ENCODE measurements at regions not wholly inside any gene's neighbourhood (a gene's known extent, or its start where the extent isn't known, plus 50 kb on each side); places are given as distances from the start of the nearest gene placed in this dataset.

GRCh38 chr6:48278261-48278660 is 167.3 kb upstream of the PTCHD4 start:
- H3K9me3 ChIP-seq: no peaks in the 10 kb centered on the region
- peaks cover 19% of the 10 kb centered on the region for H3K4me1 ChIP-seq
- no peaks in the 10 kb centered on the region for H3K27me3 ChIP-seq (ENCODE audit: low read depth)
- H3K4me3 ChIP-seq: no peak overlapping the region
- in situ Hi-C loops (cut with MboI; ENCODE audit: low sequenced_read_pairs): no loop called here
- no peaks in the 10 kb centered on the region for H3K36me3 ChIP-seq (replicated peaks)
- DNase-seq (ENCODE audit: low spot score in 2 of 2): peak in 1 of 2 experiments; percentile 8

GRCh38 chr6:48272518-48272917 is 161.5 kb upstream of the PTCHD4 start:
- in situ Hi-C loops (cut with MboI; ENCODE audit: low sequenced_read_pairs): no loop called here
- H3K9me3 ChIP-seq: no peaks in the 10 kb centered on the region; the same call in 1 of the 2 replicates
- no peak overlapping the region for H3K4me3 ChIP-seq
- H3K27me3 ChIP-seq (ENCODE audit: low read depth): no peaks in the 10 kb centered on the region
- no peaks in the 10 kb centered on the region for H3K4me1 ChIP-seq
- DNase-seq (ENCODE audit: low spot score in 2 of 2): no peak
- H3K36me3 ChIP-seq (replicated peaks): no peaks in the 10 kb centered on the region

GRCh38 chr6:48255094-48255493 is 144.1 kb upstream of the PTCHD4 start:
- DNase-seq (ENCODE audit: low spot score in 2 of 2): no peak
- no peaks in the 10 kb centered on the region for H3K36me3 ChIP-seq (replicated peaks)
- in situ Hi-C loops (cut with MboI; ENCODE audit: low sequenced_read_pairs): no loop called here
- H3K9me3 ChIP-seq: no peaks in the 10 kb centered on the region
- no peak overlapping the region for H3K4me3 ChIP-seq
- H3K27me3 ChIP-seq (ENCODE audit: low read depth): no peaks in the 10 kb centered on the region
- H3K4me1 ChIP-seq: peaks cover 4% of the 10 kb centered on the region

GRCh38 chr6:48249071-48249470 is 138.1 kb upstream of the PTCHD4 start:
- in situ Hi-C loops (cut with MboI; ENCODE audit: low sequenced_read_pairs): no loop called here
- Histone ChIP-seq H3K27me3 (ENCODE audit: low read depth) (no peaks in the 10 kb centered on the region), H3K9me3 (no peaks in the 10 kb centered on the region), H3K4me1 (peaks cover 6% of the 10 kb centered on the region; the same call in 1 of the 2 replicates), H3K4me3 (no peak overlapping the region), H3K36me3 (replicated peaks) (no peaks in the 10 kb centered on the region)
- no peak for DNase-seq (ENCODE audit: low spot score in 2 of 2)

GRCh38 chr6:48243071-48243470 is 132.1 kb upstream of the PTCHD4 start:
- H3K4me1 ChIP-seq: peaks cover 6% of the 10 kb centered on the region; the same call in 1 of the 2 replicates
- H3K36me3 ChIP-seq (replicated peaks): no peaks in the 10 kb centered on the region
- H3K27me3 ChIP-seq (ENCODE audit: low read depth): no peaks in the 10 kb centered on the region
- in situ Hi-C loops (cut with MboI; ENCODE audit: low sequenced_read_pairs): no loop called here
- H3K9me3 ChIP-seq: no peaks in the 10 kb centered on the region
- no peak overlapping the region for H3K4me3 ChIP-seq
- no peak for DNase-seq (ENCODE audit: low spot score in 2 of 2)

GRCh38 chr6:48240287-48240686 is 129.3 kb upstream of the PTCHD4 start:
- Histone ChIP-seq H3K9me3 (peaks cover 3% of the 10 kb centered on the region), H3K36me3 (replicated peaks) (no peaks in the 10 kb centered on the region), H3K4me3 (no peak overlapping the region), H3K27me3 (ENCODE audit: low read depth) (no peaks in the 10 kb centered on the region), H3K4me1 (no peaks in the 10 kb centered on the region)
- in situ Hi-C loops (cut with MboI; ENCODE audit: low sequenced_read_pairs): no loop called here
- no peak for DNase-seq (ENCODE audit: low spot score in 2 of 2)

- in situ Hi-C loops (cut with MboI; ENCODE audit: low sequenced_read_pairs): no loop called here
- no peak overlapping the region for H3K4me3 ChIP-seq
- DNase-seq (ENCODE audit: low spot score in 2 of 2): no peak
Measured at GRCh38 chr6:48236375-48236774, 125.4 kb upstream of the PTCHD4 start.

GRCh38 chr6:48233063-48233462 is 122.1 kb upstream of the PTCHD4 start:
- H3K4me3 ChIP-seq: no peak overlapping the region
- H3K36me3 ChIP-seq (replicated peaks): no peaks in the 10 kb centered on the region
- no peak for DNase-seq (ENCODE audit: low spot score in 2 of 2)
- no peaks in the 10 kb centered on the region for H3K4me1 ChIP-seq
- in situ Hi-C loops (cut with MboI; ENCODE audit: low sequenced_read_pairs): no loop called here
- H3K27me3 ChIP-seq (ENCODE audit: low read depth): no peaks in the 10 kb centered on the region
- peaks cover 3% of the 10 kb centered on the region for H3K9me3 ChIP-seq

More at GRCh38 chr6:48236375-48236774, 125.4 kb upstream of the PTCHD4 start:
- no peaks in the 10 kb centered on the region for H3K27me3 ChIP-seq (ENCODE audit: low read depth)
- H3K36me3 ChIP-seq (replicated peaks): no peaks in the 10 kb centered on the region
- H3K4me1 ChIP-seq: no peaks in the 10 kb centered on the region
- H3K9me3 ChIP-seq: peaks cover 3% of the 10 kb centered on the region

GRCh38 chr6:48229841-48230240 is 118.8 kb upstream of the PTCHD4 start:
- DNase-seq (ENCODE audit: low spot score in 2 of 2): no peak
- in situ Hi-C loops (cut with MboI; ENCODE audit: low sequenced_read_pairs): no loop called here
- Histone ChIP-seq H3K4me3 (no peak overlapping the region), H3K9me3 (no peaks in the 10 kb centered on the region), H3K27me3 (ENCODE audit: low read depth) (no peaks in the 10 kb centered on the region), H3K4me1 (no peaks in the 10 kb centered on the region), H3K36me3 (replicated peaks) (no peaks in the 10 kb centered on the region)

GRCh38 chr6:48222241-48222640 is 111.2 kb upstream of the PTCHD4 start:
- in situ Hi-C loops (cut with MboI; ENCODE audit: low sequenced_read_pairs): no loop called here
- H3K9me3 ChIP-seq: no peaks in the 10 kb centered on the region
- no peaks in the 10 kb centered on the region for H3K27me3 ChIP-seq (ENCODE audit: low read depth)
- DNase-seq (ENCODE audit: low spot score in 2 of 2): no peak
- no peaks in the 10 kb centered on the region for H3K4me1 ChIP-seq
- no peak overlapping the region for H3K4me3 ChIP-seq
- no peaks in the 10 kb centered on the region for H3K36me3 ChIP-seq (replicated peaks)

GRCh38 chr6:48213076-48213788 is 102.2 kb upstream of the PTCHD4 start:
- Histone ChIP-seq H3K36me3 (replicated peaks) (no peaks in the 10 kb centered on the region), H3K4me3 (no peak overlapping the region), H3K27me3 (ENCODE audit: low read depth) (0 out of 2 replicates have a peak, but pooled peaks cover 2% of the 10 kb centered on the region), H3K9me3 (no peaks in the 10 kb centered on the region), H3K4me1 (no peaks in the 10 kb centered on the region)
- in situ Hi-C loops (cut with MboI; ENCODE audit: low sequenced_read_pairs): no loop called here
- no peak for DNase-seq (ENCODE audit: low spot score in 2 of 2)

GRCh38 chr6:48212501-48212900 is 101.5 kb upstream of the PTCHD4 start:
- DNase-seq (ENCODE audit: low spot score in 2 of 2): no peak
- no peaks in the 10 kb centered on the region for H3K4me1 ChIP-seq
- no peaks in the 10 kb centered on the region for H3K9me3 ChIP-seq
- peaks cover 2% of the 10 kb centered on the region; the same call in 1 of the 2 replicates for H3K27me3 ChIP-seq (ENCODE audit: low read depth)
- in situ Hi-C loops (cut with MboI; ENCODE audit: low sequenced_read_pairs): no loop called here
- no peak overlapping the region for H3K4me3 ChIP-seq
- no peaks in the 10 kb centered on the region for H3K36me3 ChIP-seq (replicated peaks)

GRCh38 chr6:48206091-48206490 is 95.1 kb upstream of the PTCHD4 start:
- Histone ChIP-seq H3K27me3 (ENCODE audit: low read depth) (peaks cover 2% of the 10 kb centered on the region; the same call in 1 of the 2 replicates), H3K36me3 (replicated peaks) (no peaks in the 10 kb centered on the region), H3K4me3 (no peak overlapping the region), H3K9me3 (no peaks in the 10 kb centered on the region; the same call in 1 of the 2 replicates), H3K4me1 (peaks cover 5% of the 10 kb centered on the region; the same call in 1 of the 2 replicates)
- in situ Hi-C loops (cut with MboI; ENCODE audit: low sequenced_read_pairs): no loop called here
- DNase-seq (ENCODE audit: low spot score in 2 of 2): peak in 1 of 2 experiments; percentile 94

GRCh38 chr6:48200869-48201390 is 89.9 kb upstream of the PTCHD4 start:
- Histone ChIP-seq H3K36me3 (replicated peaks) (no peaks in the 10 kb centered on the region), H3K4me1 (no peaks in the 10 kb centered on the region), H3K9me3 (no peaks in the 10 kb centered on the region; the same call in 1 of the 2 replicates), H3K27me3 (ENCODE audit: low read depth) (no peaks in the 10 kb centered on the region; the same call in 1 of the 2 replicates), H3K4me3 (no peak overlapping the region)
- in situ Hi-C loops (cut with MboI; ENCODE audit: low sequenced_read_pairs): no loop called here
- peak in 1 of 2 experiments; percentile 58 for DNase-seq (ENCODE audit: low spot score in 2 of 2)
